HEK293 (cell line): ENCODE measurements at regions not wholly inside any gene's neighbourhood (a gene's known extent, or its start where the extent isn't known, plus 50 kb on each side); places are given as distances from the start of the nearest gene placed in this dataset.

Source experiments
- CTCF ChIA-PET: fragments of 350-600 bp; formaldehyde crosslinking; extraction: SDS; loops from one replicate; lab custom pipeline; 2021; ENCODE audit warnings: antibody characterized with exemption; lab: Yijun Ruan, JAX
- POLR2A ChIA-PET: fragments of 300-600 bp; formaldehyde crosslinking; extraction: SDS; loops from one replicate; lab custom pipeline; 2020; ENCODE audit warnings: antibody characterized with exemption, inconsistent platforms; lab: Yijun Ruan, JAX
- H3K27ac ChIP-seq: fragments of 200-500 bp; sonication (Bioruptor generic); 2 replicates; pipeline ENCODE4 v1.5.1; 2014; ENCODE audit warnings: low read depth, low read length, control low read depth, inconsistent platforms; ENCODE audit errors: extremely low read depth
- H3K36me3 ChIP-seq, 2 experiments: fragments of 200-500 bp in 1 of 2; sonication (Bioruptor generic) in 1 of 2; 1 replicate in 1 of 2; 2 replicates in 1 of 2; pipeline ENCODE4 v1.5.1; 2014 to 2017; ENCODE audit warnings: inconsistent platforms in 2 of 2, low read length in 2 of 2; ENCODE audit not compliant: control insufficient read depth in 2 of 2, insufficient read depth in 1 of 2
- H3K4me1 ChIP-seq: fragments of 200-500 bp; sonication (Bioruptor generic); 2 replicates; pipeline ENCODE4 v1.5.1; 2014; ENCODE audit warnings: mild to moderate bottlenecking, low read length, inconsistent platforms; ENCODE audit not compliant: control insufficient read depth, insufficient read depth
- H3K4me3 ChIP-seq: 2 replicates; pipeline ENCODE4 v1.5.1; 2011; ENCODE audit warnings: low read depth, mild to moderate bottlenecking, control low read depth, low read length, moderate library complexity
- H3K9me3 ChIP-seq: fragments of 200-500 bp; sonication (Bioruptor generic); 2 replicates; pipeline ENCODE4 v1.5.1; 2014; ENCODE audit warnings: low read depth, low read length, inconsistent platforms; ENCODE audit not compliant: control insufficient read depth, insufficient read depth
- FEZF1 ChIP-seq: fragments of 450-650 bp; formaldehyde crosslinking; IDR thresholded peaks from 2 replicates; pipeline ENCODE4 v1.5.1; 2016; ENCODE audit warnings: missing biosample characterization, missing genetic modification characterization
- INSM2 ChIP-seq: fragments of 450-650 bp; formaldehyde crosslinking; IDR thresholded peaks from 2 replicates; pipeline ENCODE4 v1.5.1; 2016; ENCODE audit warnings: missing biosample characterization, missing genetic modification characterization
- KLF17 ChIP-seq: fragments of 450-650 bp; formaldehyde crosslinking; IDR thresholded peaks from 2 replicates; pipeline ENCODE4 v1.5.1; 2016; ENCODE audit warnings: missing biosample characterization, missing genetic modification characterization
- MEIS1 ChIP-seq: sonication (generic); formaldehyde crosslinking; IDR thresholded peaks from 2 replicates; pipeline ENCODE4 v1.8.1; 2022; ENCODE audit warnings: missing genetic modification reagents, mild to moderate bottlenecking, borderline replicate concordance
- OSR2 ChIP-seq: fragments of 450-650 bp; formaldehyde crosslinking; IDR thresholded peaks from 2 replicates; pipeline ENCODE4 v1.5.1; 2016; ENCODE audit warnings: missing biosample characterization, missing genetic modification characterization
- PRDM2 ChIP-seq: fragments of 450-650 bp; formaldehyde crosslinking; IDR thresholded peaks from 2 replicates; pipeline ENCODE4 v1.5.1; 2016; ENCODE audit warnings: missing biosample characterization, missing genetic modification characterization, borderline replicate concordance
- REPIN1 ChIP-seq: fragments of 450-650 bp; formaldehyde crosslinking; IDR thresholded peaks from 2 replicates; pipeline ENCODE4 v1.5.1; 2017; ENCODE audit warnings: missing biosample characterization, missing genetic modification characterization, low read depth
- SETDB1 ChIP-seq: IDR thresholded peaks from one replicate; pipeline ENCODE4 v1.6.1; 2017; ENCODE audit warnings: mild to moderate bottlenecking, low read length, moderate library complexity, mixed read lengths; ENCODE audit not compliant: insufficient read length
- WT1 ChIP-seq: fragments of 450-650 bp; formaldehyde crosslinking; IDR thresholded peaks from 2 replicates; pipeline ENCODE4 v1.5.1; 2016; ENCODE audit warnings: missing biosample characterization, missing genetic modification characterization
- ZBTB6 ChIP-seq: fragments of 450-650 bp; formaldehyde crosslinking; IDR thresholded peaks from 2 replicates; pipeline ENCODE4 v1.5.1; 2017; ENCODE audit warnings: missing biosample characterization, missing genetic modification characterization
- ZNF138 ChIP-seq: fragments of 450-650 bp; formaldehyde crosslinking; IDR thresholded peaks from 2 replicates; pipeline ENCODE4 v1.5.1; 2016; ENCODE audit warnings: missing biosample characterization, missing genetic modification characterization, borderline replicate concordance
- ZNF148 ChIP-seq: fragments of 450-650 bp; formaldehyde crosslinking; IDR thresholded peaks from 2 replicates; pipeline ENCODE4 v1.5.0; 2017; ENCODE audit warnings: missing biosample characterization, missing genetic modification characterization, borderline replicate concordance
- ZNF223 ChIP-seq: fragments of 450-650 bp; formaldehyde crosslinking; IDR thresholded peaks from 2 replicates; pipeline ENCODE4 v1.5.1; 2016; ENCODE audit warnings: missing biosample characterization, missing genetic modification characterization
- ZNF426 ChIP-seq: fragments of 450-650 bp; formaldehyde crosslinking; IDR thresholded peaks from 2 replicates; pipeline ENCODE4 v1.5.1; 2017; ENCODE audit warnings: missing biosample characterization, missing genetic modification characterization, mild to moderate bottlenecking, inconsistent platforms, moderate library complexity
- ZNF433 ChIP-seq: fragments of 450-650 bp; formaldehyde crosslinking; IDR thresholded peaks from 2 replicates; pipeline ENCODE4 v1.5.1; 2016; ENCODE audit warnings: missing biosample characterization, missing genetic modification characterization, low read depth
- ZNF510 ChIP-seq: fragments of 450-650 bp; formaldehyde crosslinking; IDR thresholded peaks from 2 replicates; pipeline ENCODE4 v1.5.1; 2018; ENCODE audit warnings: mild to moderate bottlenecking, missing genetic modification characterization, missing biosample characterization; ENCODE audit not compliant: insufficient replicate concordance
- ZNF548 ChIP-seq: fragments of 450-650 bp; formaldehyde crosslinking; IDR thresholded peaks from 2 replicates; pipeline ENCODE4 v1.5.1; 2016; ENCODE audit warnings: missing biosample characterization, missing genetic modification characterization
- ZNF610 ChIP-seq: fragments of 450-650 bp; formaldehyde crosslinking; IDR thresholded peaks from 2 replicates; pipeline ENCODE4 v1.5.1; 2016; ENCODE audit warnings: missing biosample characterization, missing genetic modification characterization, borderline replicate concordance
- ZNF692 ChIP-seq: fragments of 450-650 bp; formaldehyde crosslinking; IDR thresholded peaks from 2 replicates; pipeline ENCODE4 v1.5.1; 2016; ENCODE audit warnings: missing biosample characterization, missing genetic modification characterization
- ZNF747 ChIP-seq: fragments of 450-650 bp; formaldehyde crosslinking; IDR thresholded peaks from 2 replicates; pipeline ENCODE4 v1.5.1; 2016; ENCODE audit warnings: missing biosample characterization, missing genetic modification characterization
- ZSCAN30 ChIP-seq: fragments of 450-650 bp; IDR thresholded peaks from 2 replicates; pipeline ENCODE4 v1.5.1; 2018; ENCODE audit warnings: missing biosample characterization, mild to moderate bottlenecking, missing genetic modification characterization, moderate library complexity

- no peak for TF ChIP-seq INSM2
- TF ChIP-seq OSR2 (tag by site-specific recombination): no peak
- no peak for TF ChIP-seq ZNF610
- no peak for TF ChIP-seq ZNF747 (tag by site-specific recombination)
- TF ChIP-seq PRDM2: no peak
Measured at GRCh38 chr20:47921408-47921807, 136.1 kb upstream of the SULF2 start (continued).

- ChIA-PET CTCF (interaction anchor here (0.6 kb wide), 2 partner anchors 715 to 987 kb away, joined by 3 read pairs; no protein-coding TSS in a partner anchor), POLR2A (no interaction called here)
- no peaks in the 10 kb centered on the region for H3K36me3 ChIP-seq
- H3K4me1 ChIP-seq: no peaks in the 10 kb centered on the region
- TF ChIP-seq ZBTB6 (no peak), ZNF426 (tag by site-specific recombination) (no peak), SETDB1 (peak; percentile 80), MEIS1 (CRISPR knock-in tag) (no peak), ZNF433 (tag by site-specific recombination) (no peak), ZNF548 (no peak), ZSCAN30 (tag by site-specific recombination) (no peak), KLF17 (no peak)
- no peak overlapping the region for H3K27ac ChIP-seq
- H3K4me3 ChIP-seq: no peak overlapping the region
- H3K9me3 ChIP-seq: no peaks in the 10 kb centered on the region
Measured at GRCh38 chr20:47917549-47918070, 132.3 kb upstream of the SULF2 start.

GRCh38 chr20:47915495-47915894, 130.2 kb upstream of the SULF2 start:
- no peaks in the 10 kb centered on the region for H3K4me1 ChIP-seq
- H3K27ac ChIP-seq: no peak overlapping the region
- no peak overlapping the region for H3K4me3 ChIP-seq
- no peaks in the 10 kb centered on the region for H3K36me3 ChIP-seq
- ChIA-PET POLR2A (no interaction called here), CTCF (no interaction called here)
- H3K9me3 ChIP-seq: no peaks in the 10 kb centered on the region
- TF ChIP-seq FEZF1: no peak
- no peak for TF ChIP-seq ZNF223 (tag by site-specific recombination)
- TF ChIP-seq WT1: no peak
- TF ChIP-seq ZNF510: no peak
- TF ChIP-seq ZNF692 (tag by site-specific recombination): no peak
- TF ChIP-seq ZNF148 (tag by site-specific recombination): no peak
- TF ChIP-seq REPIN1 (tag by site-specific recombination): no peak
- no peak for TF ChIP-seq ZNF138 (tag by site-specific recombination)
